HUES64 (cell line): ENCODE measurements at regions not wholly inside any gene's neighbourhood (a gene's known extent, or its start where the extent isn't known, plus 50 kb on each side); places are given as distances from the start of the nearest gene placed in this dataset.

Source experiments
- H3K27ac ChIP-seq: 2 replicates; pipeline ENCODE4 v1.7.0; 2013; ENCODE audit warnings: low read depth, low read length, inconsistent platforms
- H3K27me3 ChIP-seq: 2 replicates; pipeline ENCODE4 v1.6.1; 2013; ENCODE audit warnings: mild to moderate bottlenecking, low read length; ENCODE audit not compliant: insufficient read depth
- H3K36me3 ChIP-seq: 2 replicates; pipeline ENCODE4 v1.6.1; 2013; ENCODE audit warnings: mild to moderate bottlenecking, low read length; ENCODE audit not compliant: insufficient read depth
- H3K4me1 ChIP-seq: 2 replicates; pipeline ENCODE4 v1.6.1; 2013; ENCODE audit warnings: mild to moderate bottlenecking, low read length, moderate library complexity; ENCODE audit not compliant: insufficient read depth
- H3K4me3 ChIP-seq: 2 replicates; pipeline ENCODE4 v1.5.1; 2013; ENCODE audit warnings: mild to moderate bottlenecking, low read length, moderate library complexity
- H3K9ac ChIP-seq: 2 replicates; pipeline ENCODE4 v1.6.1; 2013; ENCODE audit warnings: mild to moderate bottlenecking, low read depth, low read length
- H3K9me3 ChIP-seq: 2 replicates; pipeline ENCODE4 v1.6.1; 2013; ENCODE audit warnings: low read depth, low read length; ENCODE audit not compliant: insufficient read depth
- WGBS: fragments of 150-250, 120-280 bp; methylation state at CpG from one replicate; pipeline ENCODE4 v1.1.7; 2013; ENCODE audit warnings: missing lambda C conversion rate; 5-methylcytosine and 5-hydroxymethylcytosine counted together

DNA sequence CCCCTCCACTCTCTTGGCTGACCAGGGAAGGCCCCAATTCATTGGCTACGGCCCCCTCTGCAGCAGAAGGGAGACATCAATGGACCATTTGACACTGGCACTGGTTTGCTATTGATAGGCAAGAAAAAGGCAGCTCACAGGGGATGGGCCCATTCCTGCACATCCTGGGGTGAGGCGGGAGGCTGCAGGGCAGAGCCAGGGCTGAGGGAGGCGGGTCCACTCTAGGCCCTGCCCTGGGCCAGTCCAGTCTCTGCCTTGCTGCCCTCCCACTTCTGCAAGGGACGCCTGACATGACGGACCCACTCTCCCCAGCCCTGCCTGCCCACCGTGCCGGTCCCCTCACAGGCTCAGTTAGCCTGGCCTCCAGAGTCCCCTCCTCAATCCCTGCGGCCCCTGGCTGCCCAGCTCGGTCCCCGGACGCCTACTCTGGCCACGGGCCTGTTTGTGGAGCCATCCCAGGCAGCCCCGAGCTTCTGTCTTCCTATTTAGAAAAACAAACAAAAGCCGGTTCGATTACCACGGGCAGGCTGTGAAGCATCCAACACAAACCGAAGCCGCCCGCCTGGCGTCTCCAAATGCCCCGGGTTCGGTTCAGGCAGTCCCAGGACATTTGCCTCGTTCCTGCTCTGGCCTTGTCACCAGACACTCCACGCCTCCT is 160.7 kb downstream of the IRX5 start:
- Histone ChIP-seq H3K36me3 (no peaks in the 10 kb centered on the region), H3K4me3 (no peak overlapping the region), H3K27me3 (no peaks in the 10 kb centered on the region), H3K9ac (no peak overlapping the region), H3K4me1 (no peaks in the 10 kb centered on the region), H3K9me3 (no peaks in the 10 kb centered on the region), H3K27ac (no peak overlapping the region)
- WGBS = 91% methylated on average over 24 of the region's 24 CpGs

DNA sequence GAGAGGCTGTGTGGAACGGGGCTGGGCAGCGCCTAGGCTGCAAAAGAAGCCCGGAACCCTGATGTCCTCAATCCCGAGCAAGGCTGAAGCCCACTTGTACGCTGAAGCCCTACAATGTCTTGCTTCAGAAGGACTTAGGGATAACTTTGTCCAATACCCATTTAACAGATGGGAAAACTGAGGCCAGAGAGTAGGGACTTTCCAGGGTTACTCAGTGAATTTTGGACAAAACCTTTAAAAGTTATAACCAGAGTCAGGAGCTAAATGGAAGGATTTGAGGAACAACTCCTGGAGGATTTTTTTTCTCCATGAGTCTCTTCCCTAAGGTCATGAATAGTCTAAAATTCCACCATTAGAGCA is 161.2 kb downstream of the IRX5 start:
- Histone ChIP-seq H3K9me3 (no peaks in the 10 kb centered on the region), H3K36me3 (no peaks in the 10 kb centered on the region), H3K27me3 (no peaks in the 10 kb centered on the region), H3K4me3 (no peak overlapping the region), H3K9ac (no peak overlapping the region), H3K27ac (no peak overlapping the region), H3K4me1 (no peaks in the 10 kb centered on the region)
- 97% methylated on average over 5 of the region's 5 CpGs for WGBS

DNA sequence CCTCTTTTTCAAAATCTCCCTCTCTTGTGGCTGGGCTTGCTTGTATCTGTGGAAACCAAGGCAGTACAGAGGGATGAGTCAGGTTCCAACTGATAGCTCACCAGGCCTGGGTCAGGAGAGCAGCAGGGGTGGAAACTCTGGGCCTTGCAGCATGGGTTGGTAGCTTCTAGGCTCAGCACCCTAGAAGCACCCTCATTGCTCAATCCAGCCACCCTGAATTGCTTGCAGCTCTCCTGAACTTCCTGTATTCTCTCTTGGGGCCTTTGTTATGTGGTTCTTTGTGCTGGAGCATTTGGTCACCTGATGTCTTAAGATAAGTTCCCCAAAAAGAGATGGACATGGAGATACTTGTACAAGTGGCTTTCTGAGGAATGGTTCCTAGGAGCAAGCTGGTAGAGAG is 169.4 kb downstream of the IRX5 start:
- H3K4me3 ChIP-seq = no peak overlapping the region
- H3K27me3 ChIP-seq = no peaks in the 10 kb centered on the region
- H3K4me1 ChIP-seq = no peaks in the 10 kb centered on the region
- 0 out of 2 replicates have a peak, but pooled peaks cover 6% of the 10 kb centered on the region for H3K9me3 ChIP-seq
- H3K36me3 ChIP-seq = no peaks in the 10 kb centered on the region
- H3K9ac ChIP-seq = no peak overlapping the region
- no peak overlapping the region for H3K27ac ChIP-seq

DNA sequence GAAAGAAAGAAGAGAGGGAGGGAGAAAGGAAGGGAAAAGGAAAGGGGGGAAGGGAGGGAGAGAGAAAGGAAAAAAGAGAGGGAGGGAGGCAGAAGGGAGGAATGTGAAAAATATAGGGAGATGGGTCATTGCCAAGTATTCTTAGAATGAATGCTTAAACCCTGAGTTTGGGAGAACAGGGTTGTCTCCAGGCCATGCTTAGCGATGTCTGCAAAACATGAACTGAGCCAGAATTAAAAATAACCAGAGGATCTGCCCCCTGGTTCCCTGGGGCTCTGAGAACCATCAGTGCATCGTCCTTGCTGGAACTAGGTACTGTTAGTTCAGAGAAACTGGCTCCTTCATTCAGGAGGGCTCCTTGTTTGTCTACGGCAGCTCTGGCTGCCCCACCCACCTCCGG is 170.4 kb downstream of the IRX5 start:
- 87% methylated on average over 4 of the region's 4 CpGs for WGBS
- H3K36me3 ChIP-seq = no peaks in the 10 kb centered on the region
- H3K9me3 ChIP-seq = 0 out of 2 replicates have a peak, but pooled peaks cover 6% of the 10 kb centered on the region
- H3K4me1 ChIP-seq = no peaks in the 10 kb centered on the region
- no peak overlapping the region for H3K9ac ChIP-seq
- H3K27ac ChIP-seq = no peak overlapping the region
- H3K4me3 ChIP-seq = no peak overlapping the region
- no peaks in the 10 kb centered on the region for H3K27me3 ChIP-seq

DNA sequence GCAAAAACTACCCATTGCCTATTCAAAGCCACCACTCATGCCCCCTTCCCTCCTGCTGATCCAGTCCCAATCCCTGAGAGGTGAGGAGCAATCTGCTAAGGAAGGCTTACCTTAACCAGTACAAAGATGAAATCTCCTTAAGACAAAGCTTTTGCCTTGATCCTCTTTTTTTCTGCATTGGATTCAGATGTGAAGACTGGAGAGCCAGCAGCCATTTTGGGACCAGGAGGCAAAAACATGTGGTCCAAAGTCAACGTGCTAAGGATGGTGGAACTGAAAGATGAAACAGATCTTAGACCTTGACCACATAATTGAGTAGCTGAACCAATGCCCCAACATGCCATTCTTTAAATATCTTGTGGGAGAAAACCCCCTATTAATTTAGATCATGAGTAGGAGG is 171.4 kb downstream of the IRX5 start:
- H3K36me3 ChIP-seq = no peaks in the 10 kb centered on the region
- no peak overlapping the region for H3K4me3 ChIP-seq
- no peaks in the 10 kb centered on the region for H3K4me1 ChIP-seq
- H3K27ac ChIP-seq = no peak overlapping the region
- WGBS = 87% methylated on average over 1 of the region's 1 CpG
- no peak overlapping the region for H3K9ac ChIP-seq
- 0 out of 2 replicates have a peak, but pooled peaks cover 6% of the 10 kb centered on the region for H3K9me3 ChIP-seq
- H3K27me3 ChIP-seq = no peaks in the 10 kb centered on the region

DNA sequence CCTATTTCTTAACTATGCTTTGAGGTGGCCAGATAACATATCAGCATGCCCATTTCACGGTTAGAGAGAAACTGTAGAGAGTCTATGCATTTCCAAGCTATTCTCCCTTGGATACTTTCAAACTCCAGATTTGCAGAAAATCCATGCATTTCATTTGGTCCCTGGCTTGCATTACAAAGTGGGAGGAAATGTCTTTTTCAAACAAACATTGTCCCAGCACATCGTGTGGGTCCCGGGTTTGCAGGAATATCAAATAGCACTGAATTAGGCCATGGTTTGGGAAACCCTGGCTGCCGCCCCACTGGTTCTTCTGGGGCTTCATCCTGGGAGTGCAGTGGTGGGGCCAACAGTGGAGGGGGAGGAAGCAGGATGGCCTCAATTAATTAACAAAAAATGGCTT is 171.9 kb downstream of the IRX5 start:
- H3K9ac ChIP-seq = no peak overlapping the region
- no peak overlapping the region for H3K4me3 ChIP-seq
- 59% methylated on average over 4 of the region's 4 CpGs for WGBS
- H3K36me3 ChIP-seq = no peaks in the 10 kb centered on the region
- 0 out of 2 replicates have a peak, but pooled peaks cover 6% of the 10 kb centered on the region for H3K9me3 ChIP-seq
- no peaks in the 10 kb centered on the region for H3K27me3 ChIP-seq
- H3K27ac ChIP-seq = no peak overlapping the region
- no peaks in the 10 kb centered on the region for H3K4me1 ChIP-seq

DNA sequence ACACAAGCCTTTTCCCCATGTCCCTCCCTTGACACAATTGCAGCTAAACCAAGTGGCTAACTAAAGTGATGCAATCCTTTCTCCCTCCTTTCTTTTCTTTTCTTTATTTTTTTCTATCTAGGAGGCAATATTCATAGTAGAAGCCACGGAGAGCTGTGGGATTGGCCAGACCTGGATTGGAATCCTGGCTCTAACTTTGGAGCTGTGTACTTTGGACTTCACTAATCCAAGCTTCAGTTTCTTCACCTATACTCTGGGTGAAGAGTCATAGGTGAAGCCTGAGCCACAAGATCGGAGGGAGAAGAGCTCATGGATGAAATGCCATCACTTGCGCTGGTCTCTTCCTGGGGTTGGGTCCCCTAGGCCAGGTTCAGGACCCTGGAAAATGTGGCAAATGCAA is 177.2 kb downstream of the IRX5 start:
- H3K9me3 ChIP-seq = no peaks in the 10 kb centered on the region
- WGBS = 93% methylated on average over 3 of the region's 3 CpGs

DNA sequence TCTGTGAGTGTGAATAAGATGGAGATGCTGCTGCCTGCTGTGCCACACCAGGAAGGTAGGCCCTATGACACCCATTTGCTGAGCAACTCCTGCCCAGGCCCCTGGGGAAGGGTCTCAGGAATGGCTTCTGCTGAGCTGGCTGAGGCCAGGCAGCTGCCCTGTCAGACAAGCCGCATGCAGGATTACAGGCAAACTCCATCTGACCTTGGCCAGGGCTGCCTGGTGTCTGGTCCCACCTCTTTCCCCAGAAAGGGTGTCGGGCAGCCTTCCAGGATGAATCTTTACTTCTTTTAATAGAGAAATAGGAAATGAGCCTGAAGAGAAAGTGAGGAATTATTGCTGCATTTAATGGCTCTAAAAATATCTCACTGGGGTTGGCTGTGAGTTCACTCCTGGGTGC is 182.5 kb downstream of the IRX5 start:
- no peaks in the 10 kb centered on the region for H3K9me3 ChIP-seq
- H3K4me1 ChIP-seq = no peaks in the 10 kb centered on the region
- H3K36me3 ChIP-seq = no peaks in the 10 kb centered on the region
- H3K9ac ChIP-seq = no peak overlapping the region
- no peaks in the 10 kb centered on the region for H3K27me3 ChIP-seq
- no peak overlapping the region for H3K27ac ChIP-seq
- WGBS = 93% methylated on average over 2 of the region's 2 CpGs
- H3K4me3 ChIP-seq = no peak overlapping the region

More for the DNA sequence above, 177.2 kb downstream of the IRX5 start:
- H3K27ac ChIP-seq = no peak overlapping the region
- no peaks in the 10 kb centered on the region for H3K27me3 ChIP-seq
- no peaks in the 10 kb centered on the region for H3K36me3 ChIP-seq
- H3K9ac ChIP-seq = no peak overlapping the region
- no peaks in the 10 kb centered on the region for H3K4me1 ChIP-seq
- no peak overlapping the region for H3K4me3 ChIP-seq

DNA sequence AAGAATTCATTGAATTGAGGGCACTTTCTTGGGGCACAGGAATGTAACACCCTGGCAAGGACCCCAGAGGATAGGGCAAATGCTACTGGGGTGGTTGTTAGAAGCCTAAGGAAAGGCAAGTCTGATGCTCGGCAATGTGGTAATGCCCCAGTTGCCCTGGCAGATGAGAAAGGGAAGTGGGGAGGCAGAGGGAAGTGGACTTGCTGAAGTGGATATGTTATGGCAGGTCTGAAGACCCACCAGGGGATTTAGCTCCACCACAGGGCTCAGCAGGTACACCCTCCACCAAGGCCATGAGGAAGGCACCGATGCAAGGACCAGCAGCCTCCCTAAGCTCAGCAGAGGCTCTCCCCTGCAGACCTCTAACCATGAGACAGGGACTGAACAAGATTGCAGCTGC is 184.8 kb downstream of the IRX5 start:
- Histone ChIP-seq H3K4me1 (no peaks in the 10 kb centered on the region), H3K36me3 (no peaks in the 10 kb centered on the region), H3K27ac (no peak overlapping the region), H3K4me3 (no peak overlapping the region), H3K9me3 (no peaks in the 10 kb centered on the region), H3K27me3 (no peaks in the 10 kb centered on the region), H3K9ac (no peak overlapping the region)
- 96% methylated on average over 2 of the region's 2 CpGs for WGBS

DNA sequence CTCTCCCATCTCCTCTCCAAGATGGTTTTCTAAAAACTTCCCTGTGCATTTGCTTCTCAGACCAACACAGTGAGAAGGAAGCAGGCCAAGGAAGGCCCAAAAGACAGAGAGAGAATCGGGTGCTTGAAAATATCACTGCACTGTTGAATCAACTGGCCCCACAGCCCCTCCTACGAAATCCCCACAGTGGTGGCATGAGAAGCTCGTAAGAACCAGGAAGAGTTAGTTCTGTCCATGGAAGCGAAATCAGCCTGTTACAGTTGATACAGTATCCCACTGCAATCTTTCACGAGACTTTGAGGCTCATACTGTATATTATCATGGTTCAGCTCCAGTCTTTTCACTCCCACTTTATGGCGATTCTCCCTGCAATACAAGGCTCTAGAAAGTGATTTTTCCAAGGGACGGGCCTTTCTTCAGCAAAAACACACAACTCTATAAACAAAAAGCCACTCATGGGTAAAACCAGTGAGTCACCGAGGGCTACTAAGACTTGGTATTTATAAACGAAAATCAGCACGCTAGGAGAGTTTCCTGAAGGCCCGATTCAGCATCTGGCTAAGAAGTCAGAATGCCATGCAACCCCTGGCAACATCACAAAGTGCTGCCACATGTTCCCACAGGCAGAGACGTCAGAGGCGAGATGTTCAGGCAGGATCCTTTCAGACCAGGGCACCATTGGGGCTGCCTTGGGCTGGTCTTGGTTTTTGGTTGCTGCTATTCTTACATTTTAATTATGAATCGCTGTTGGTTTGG is 185.7 kb downstream of the IRX5 start:
- no peaks in the 10 kb centered on the region for H3K36me3 ChIP-seq
- WGBS = 94% methylated on average over 14 of the region's 14 CpGs
- no peak overlapping the region for H3K4me3 ChIP-seq
- H3K27ac ChIP-seq = no peak overlapping the region
- no peaks in the 10 kb centered on the region for H3K9me3 ChIP-seq
- no peak overlapping the region for H3K9ac ChIP-seq
- no peaks in the 10 kb centered on the region for H3K4me1 ChIP-seq
- no peaks in the 10 kb centered on the region for H3K27me3 ChIP-seq

DNA sequence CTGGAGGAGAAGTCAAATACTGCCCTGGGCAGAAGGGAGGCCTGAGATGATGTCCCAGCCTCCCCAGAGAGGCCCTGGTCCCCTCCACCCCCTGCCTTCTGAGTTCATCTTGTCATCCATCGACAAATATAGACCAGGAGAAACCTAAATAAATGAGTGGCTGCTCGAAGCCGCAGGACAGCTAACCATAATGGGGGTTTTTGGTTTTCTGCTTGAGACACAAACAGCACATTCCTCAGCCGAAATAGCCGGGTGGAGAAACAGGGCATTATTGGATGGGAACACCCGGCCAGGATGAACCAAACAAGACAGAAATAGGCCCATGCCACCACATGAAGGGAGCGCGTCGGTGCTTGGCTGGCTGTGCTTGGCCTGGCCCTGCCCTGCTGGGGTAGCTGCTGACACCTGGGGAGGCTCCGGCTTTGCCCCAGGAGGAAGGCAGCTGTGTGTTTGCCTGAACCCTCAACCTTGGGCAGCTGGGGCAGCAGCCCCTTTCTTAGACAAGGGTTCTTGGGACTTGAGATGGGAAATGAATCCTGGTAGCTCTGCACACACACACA is 188.1 kb downstream of the IRX5 start:
- no peaks in the 10 kb centered on the region for H3K4me1 ChIP-seq
- no peaks in the 10 kb centered on the region for H3K27me3 ChIP-seq
- WGBS = 95% methylated on average over 10 of the region's 10 CpGs
- H3K9ac ChIP-seq = no peak overlapping the region
- H3K36me3 ChIP-seq = no peaks in the 10 kb centered on the region
- H3K4me3 ChIP-seq = no peak overlapping the region
- H3K27ac ChIP-seq = no peak overlapping the region
- no peaks in the 10 kb centered on the region for H3K9me3 ChIP-seq
